ENCODE measurements at regions not wholly inside any gene's neighbourhood (a gene's known extent, or its start where the extent isn't known, plus 50 kb on each side); places are given as distances from the start of the nearest gene placed in this dataset.

DNA sequence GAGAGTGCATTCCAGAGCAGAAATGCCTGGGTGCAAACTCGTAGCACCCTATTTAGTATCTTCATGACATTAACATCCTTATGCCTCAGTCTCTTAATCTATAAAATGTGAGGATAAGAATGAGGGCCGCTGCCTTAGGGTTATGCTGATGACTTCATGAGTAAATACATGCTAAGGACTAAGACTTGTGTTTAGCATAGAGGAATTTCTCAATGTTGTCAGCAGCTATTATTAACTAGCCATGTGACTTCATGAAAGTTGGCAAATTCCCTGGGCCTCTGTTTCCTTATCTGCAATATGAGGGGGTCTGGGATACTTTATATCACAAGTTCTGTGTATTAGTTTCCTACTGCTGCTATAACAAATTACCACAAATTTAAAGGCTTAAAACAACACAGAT lies 108.1 kb upstream of the RIPOR2 start:
- TF ChIP-seq, protein P1, sequence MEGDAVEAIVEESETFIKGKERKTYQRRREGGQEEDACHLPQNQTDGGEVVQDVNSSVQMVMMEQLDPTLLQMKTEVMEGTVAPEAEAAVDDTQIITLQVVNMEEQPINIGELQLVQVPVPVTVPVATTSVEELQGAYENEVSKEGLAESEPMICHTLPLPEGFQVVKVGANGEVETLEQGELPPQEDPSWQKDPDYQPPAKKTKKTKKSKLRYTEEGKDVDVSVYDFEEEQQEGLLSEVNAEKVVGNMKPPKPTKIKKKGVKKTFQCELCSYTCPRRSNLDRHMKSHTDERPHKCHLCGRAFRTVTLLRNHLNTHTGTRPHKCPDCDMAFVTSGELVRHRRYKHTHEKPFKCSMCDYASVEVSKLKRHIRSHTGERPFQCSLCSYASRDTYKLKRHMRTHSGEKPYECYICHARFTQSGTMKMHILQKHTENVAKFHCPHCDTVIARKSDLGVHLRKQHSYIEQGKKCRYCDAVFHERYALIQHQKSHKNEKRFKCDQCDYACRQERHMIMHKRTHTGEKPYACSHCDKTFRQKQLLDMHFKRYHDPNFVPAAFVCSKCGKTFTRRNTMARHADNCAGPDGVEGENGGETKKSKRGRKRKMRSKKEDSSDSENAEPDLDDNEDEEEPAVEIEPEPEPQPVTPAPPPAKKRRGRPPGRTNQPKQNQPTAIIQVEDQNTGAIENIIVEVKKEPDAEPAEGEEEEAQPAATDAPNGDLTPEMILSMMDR (IDR thresholded peaks at IDR 0.05): no peak
- TF ChIP-seq POLR2AphosphoS5 (IDR thresholded peaks at IDR 0.05): no peak
